ENCODE measurements at regions not wholly inside any gene's neighbourhood (a gene's known extent, or its start where the extent isn't known, plus 50 kb on each side); places are given as distances from the start of the nearest gene placed in this dataset.
"Not testable (repeated sequence)": the region's sequence is repeated elsewhere in the genome, so short reads cannot be mapped to it uniquely, and the experiment has no call there.

DNA sequence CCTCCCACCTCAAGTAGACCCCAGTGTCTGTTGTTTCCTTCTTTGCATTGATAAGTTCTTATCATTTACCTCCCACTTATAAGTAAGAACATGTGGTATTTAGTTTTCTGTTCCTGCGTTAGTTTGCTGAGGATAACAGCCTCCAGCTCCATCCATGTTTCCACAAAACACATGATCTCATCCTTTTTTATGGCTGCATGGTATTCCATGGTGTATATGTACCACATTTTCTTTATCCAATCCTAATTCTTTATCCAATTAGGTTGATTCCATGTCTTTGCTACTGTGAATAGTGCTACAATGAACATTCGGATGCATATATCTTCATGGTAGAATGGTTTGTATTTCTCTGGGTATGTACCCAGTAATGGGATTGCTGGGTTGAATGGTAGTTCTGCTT, 102.5 kb upstream of the UGP2 start:
- not testable (repeated sequence) for DNase-seq (ENCODE audit: low read depth, low spot score)

DNA sequence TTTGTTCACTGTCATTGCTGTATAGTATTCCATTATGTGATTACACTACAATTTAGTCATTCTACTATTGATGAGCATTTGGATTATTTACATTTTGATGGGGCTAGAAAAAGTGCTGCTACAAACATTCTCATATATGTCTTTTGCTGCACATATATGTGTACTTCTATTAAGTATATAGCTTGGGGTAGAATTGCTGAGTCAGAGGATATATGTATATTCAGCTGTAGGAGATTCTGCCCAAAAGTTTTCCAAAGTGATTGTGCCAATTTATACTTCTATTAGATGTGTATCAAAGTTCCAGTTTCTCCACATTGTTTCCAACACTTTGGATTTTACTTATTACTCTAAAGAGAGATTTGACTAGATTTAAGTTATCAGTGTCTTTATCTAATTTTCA, 101.7 kb upstream of the UGP2 start:
- DNase-seq (ENCODE audit: low read depth, low spot score): no peak

GRCh38 chr2:63740943-63741342, 100.8 kb upstream of the UGP2 start:
- no peak for DNase-seq (ENCODE audit: low read depth, low spot score)

DNA sequence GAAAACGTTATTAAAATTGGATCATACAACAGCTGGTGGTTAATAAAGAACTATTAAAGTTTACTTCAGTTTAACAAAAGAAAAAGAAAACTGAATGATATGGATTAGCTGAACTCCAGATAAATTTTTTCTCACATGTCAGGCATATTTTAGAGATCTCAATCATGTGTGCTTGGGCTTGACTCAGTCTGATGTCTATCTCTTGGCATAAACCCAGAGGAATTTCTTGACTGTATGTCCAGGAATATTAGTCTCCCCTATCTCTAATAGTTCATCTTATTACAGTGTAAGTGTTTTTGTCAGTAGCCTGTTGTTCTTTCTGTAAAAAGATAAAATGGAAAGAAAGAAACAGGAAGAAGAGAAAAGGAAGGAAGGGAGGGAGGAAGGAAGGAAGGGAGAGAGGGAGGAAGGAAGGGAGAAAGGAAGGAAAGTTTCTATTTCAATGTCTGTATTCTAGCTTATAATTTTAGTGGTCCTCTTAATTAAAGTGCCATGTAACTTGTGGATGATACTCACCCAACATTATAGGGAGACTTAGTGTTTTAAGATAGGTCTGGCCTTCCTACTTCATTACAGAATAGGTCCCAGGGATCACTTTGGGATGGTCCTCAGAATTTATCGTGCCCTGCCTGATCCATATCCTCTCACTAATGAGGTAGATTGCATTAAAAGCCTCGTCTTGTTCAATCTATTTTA, 99.7 kb upstream of the UGP2 start:
- DNase-seq (ENCODE audit: low read depth, low spot score): no peak

DNA sequence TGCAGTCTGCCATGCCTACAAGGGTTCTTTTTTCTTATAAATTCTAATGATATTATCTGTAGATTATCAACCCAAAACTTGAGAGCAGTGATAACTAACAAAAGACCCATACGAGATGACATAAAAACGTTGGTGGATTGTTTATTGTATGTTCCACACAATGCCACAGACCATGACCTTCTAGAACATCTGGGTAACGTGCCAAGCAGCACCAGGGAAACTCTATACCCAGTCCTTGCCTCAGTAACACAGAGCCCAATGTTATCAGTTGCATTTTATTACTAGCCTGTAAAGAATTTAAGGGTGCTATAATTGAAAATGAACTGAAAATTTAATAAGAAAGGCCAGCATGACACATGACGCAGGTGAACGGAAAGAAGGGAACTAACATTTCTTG, 99.1 kb upstream of the UGP2 start:
- no peak for DNase-seq (ENCODE audit: low read depth, low spot score)

GRCh38 chr2:63743170-63743981, 98.3 kb upstream of the UGP2 start:
- DNase-seq (ENCODE audit: low read depth, low spot score): no peak

GRCh38 chr2:63743982-63744966, 97.4 kb upstream of the UGP2 start:
- no peak for DNase-seq (ENCODE audit: low read depth, low spot score)

GRCh38 chr2:63746548-63746947, 95.1 kb upstream of the UGP2 start:
- peak; percentile 54 for DNase-seq (ENCODE audit: low read depth, low spot score)

- no peak for DNase-seq (ENCODE audit: low read depth, low spot score)
Observed at GRCh38 chr2:63751901-63752300, 89.8 kb upstream of the UGP2 start.

DNA sequence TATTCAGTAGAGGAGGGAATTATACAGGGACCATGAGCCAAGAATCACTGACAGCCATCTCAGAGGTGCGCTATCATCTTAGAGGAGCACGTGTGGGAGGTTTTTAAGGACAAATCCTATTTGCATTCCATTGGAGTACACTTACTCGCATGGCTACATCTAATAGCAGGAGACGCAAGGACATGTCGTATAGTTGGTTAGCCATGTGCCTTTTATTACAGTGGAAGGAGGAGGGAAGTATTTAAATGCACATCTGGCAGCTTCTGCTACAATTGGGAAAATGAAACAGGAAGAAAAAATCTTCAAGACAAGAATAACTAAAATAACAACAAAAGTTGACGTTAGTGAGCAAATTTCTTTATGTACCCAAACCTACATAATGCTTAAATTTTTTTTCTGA, 86.5 kb upstream of the UGP2 start:
- no peak for DNase-seq (ENCODE audit: low read depth, low spot score)

DNA sequence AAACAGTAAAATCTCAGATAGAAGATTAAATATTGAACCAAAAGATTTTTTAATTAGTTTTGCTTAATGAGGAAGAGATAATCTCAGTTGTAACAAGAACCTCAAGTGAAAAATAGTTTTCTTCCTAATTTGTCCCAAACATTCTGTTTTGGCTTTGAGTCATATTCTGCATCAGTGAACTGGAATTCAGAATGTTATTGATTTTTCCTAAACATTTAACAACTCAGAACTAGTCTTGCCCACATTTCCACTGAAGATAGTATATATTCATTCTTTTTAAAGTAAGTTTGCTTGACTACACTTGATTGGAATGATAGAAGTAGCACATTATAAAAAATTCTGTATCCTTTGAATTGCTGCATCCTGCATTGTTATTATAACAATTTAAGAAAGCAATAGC, 85.7 kb upstream of the UGP2 start:
- no peak for DNase-seq (ENCODE audit: low read depth, low spot score)

DNA sequence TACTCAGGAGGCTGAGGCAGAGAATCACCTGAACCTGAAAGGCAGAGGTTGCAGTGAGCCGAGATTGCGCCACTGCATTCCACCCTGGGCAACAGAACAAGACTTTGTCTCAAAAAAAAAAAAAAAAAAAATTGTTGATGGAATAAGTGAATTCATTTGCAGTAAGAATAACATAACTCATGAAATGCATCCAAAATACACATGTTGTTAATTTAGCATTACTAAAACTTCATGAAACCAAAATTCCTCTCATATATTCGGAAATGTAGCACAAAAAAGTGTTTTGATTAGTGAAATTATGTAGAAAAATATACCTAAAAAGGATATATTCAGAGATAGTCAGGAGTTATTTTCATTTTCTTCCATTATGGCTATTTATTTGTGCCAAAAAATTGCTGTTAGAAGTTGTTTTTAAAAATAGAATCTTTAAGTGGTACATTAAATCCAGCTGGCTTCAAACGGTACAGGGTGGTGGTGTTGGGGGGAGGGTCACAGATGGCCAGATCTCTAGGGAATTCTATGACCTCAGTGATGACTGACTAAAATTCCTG, 78.2 kb upstream of the UGP2 start:
- DNase-seq (ENCODE audit: low read depth, low spot score): no peak

GRCh38 chr2:63764630-63765029, 77.1 kb upstream of the UGP2 start:
- DNase-seq (ENCODE audit: low read depth, low spot score): peak; percentile 52

DNA sequence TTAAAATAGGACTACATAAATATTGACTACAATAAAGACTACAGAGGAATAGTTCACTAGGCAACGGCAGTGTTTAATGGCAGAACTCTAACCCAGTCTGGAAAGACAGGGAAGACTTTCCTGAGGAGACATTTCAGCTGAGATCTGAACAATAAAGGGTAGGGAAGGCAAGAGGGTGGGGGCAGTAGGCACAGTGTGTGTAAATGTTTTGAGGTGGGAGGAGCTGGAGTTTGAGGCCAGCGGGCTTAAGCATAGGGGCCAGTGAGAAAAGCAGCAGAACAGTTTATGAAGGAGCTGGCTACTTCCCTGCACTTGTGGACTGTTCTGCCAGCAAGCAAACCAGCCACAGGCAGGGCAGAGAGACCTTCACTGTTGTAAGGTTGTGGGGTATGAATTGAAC, 76.6 kb upstream of the UGP2 start:
- DNase-seq (ENCODE audit: low read depth, low spot score): no peak

GRCh38 chr2:63767307-63767706, 74.4 kb upstream of the UGP2 start:
- no peak for DNase-seq (ENCODE audit: low read depth, low spot score)

- DNase-seq (ENCODE audit: low read depth, low spot score): no peak
Observed at GRCh38 chr2:63768051-63768450, 73.6 kb upstream of the UGP2 start.

- no peak for DNase-seq (ENCODE audit: low read depth, low spot score)
Observed at GRCh38 chr2:63769915-63770314, 71.8 kb upstream of the UGP2 start.

DNA sequence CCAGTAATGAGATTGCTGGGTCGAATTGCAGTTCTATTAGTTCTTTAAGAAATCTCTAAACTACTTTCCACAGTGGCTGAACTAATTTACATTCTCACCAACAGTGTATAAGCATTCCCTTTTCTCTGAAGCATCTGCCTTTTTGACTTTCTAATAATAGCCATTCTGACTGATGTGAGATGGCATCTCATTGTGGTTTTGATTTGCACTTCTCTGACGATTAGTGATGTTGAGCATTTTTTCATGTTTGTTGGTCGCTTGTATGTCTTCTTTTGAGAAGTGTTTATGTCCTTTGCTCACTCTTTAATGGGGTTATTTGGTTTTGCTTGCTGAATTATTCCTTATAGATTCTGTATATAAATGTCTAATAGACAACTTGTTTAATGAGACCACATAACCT, 69.6 kb upstream of the UGP2 start:
- DNase-seq (ENCODE audit: low read depth, low spot score): no peak

- no peak for DNase-seq (ENCODE audit: low read depth, low spot score)
Observed at GRCh38 chr2:63775191-63775590, 66.5 kb upstream of the UGP2 start.

DNA sequence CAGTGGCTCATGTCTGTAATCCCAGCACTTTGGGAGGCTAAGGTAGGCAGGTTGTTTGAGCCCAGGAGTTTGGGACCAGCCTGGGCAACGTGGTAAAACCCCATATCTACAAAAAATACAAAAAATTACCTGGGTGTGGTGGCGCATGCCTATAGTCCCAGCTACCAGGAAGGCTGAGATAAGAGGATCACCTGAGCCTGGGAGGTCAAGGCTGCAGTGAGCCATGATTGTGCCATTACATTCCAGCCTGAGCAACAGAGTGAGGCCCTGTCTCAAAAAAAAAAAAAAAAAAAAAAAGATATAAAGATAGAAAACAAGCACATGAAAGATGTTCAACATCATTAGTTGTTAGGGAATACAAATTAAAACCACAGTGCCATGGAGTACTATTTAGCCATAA, 65.3 kb upstream of the UGP2 start:
- DNase-seq (ENCODE audit: low read depth, low spot score): no peak

GRCh38 chr2:63777816-63778215, 63.9 kb upstream of the UGP2 start:
- no peak for DNase-seq (ENCODE audit: low read depth, low spot score)

- no peak for DNase-seq (ENCODE audit: low read depth, low spot score)
Observed at GRCh38 chr2:63778391-63778790, 63.3 kb upstream of the UGP2 start.

All from iPS DF 19.7 (cell line).